NT2/D1 (cell line): ENCODE measurements at regions not wholly inside any gene's neighbourhood (a gene's known extent, or its start where the extent isn't known, plus 50 kb on each side); places are given as distances from the start of the nearest gene placed in this dataset.

Experiments used
- DNase-seq: peaks from one replicate; pipeline ENCODE4 v3.0.0-alpha.2; 2011; ENCODE audit warnings: low read depth, low spot score
- H3K27me3 ChIP-seq: 2 replicates; pipeline ENCODE4 v1.6.0; 2011; ENCODE audit warnings: mild to moderate bottlenecking; ENCODE audit not compliant: insufficient read length, insufficient read depth
- H3K36me3 ChIP-seq: 2 replicates; pipeline ENCODE4 v1.6.1; 2011; ENCODE audit warnings: mild to moderate bottlenecking, low read length, mixed read lengths; ENCODE audit not compliant: insufficient read depth, insufficient read length
- H3K4me1 ChIP-seq: 2 replicates; pipeline ENCODE4 v1.5.1; 2011; ENCODE audit not compliant: insufficient read depth, insufficient read length
- H3K4me3 ChIP-seq: 2 replicates; pipeline ENCODE4 v1.5.1; 2011; ENCODE audit warnings: low read depth; ENCODE audit not compliant: insufficient read length
- H3K9ac ChIP-seq: 2 replicates; pipeline ENCODE4 v1.6.0; 2011; ENCODE audit warnings: low read depth; ENCODE audit not compliant: insufficient read length
- H3K9me3 ChIP-seq: 2 replicates; pipeline ENCODE4 v1.5.1; 2011; ENCODE audit warnings: mild to moderate bottlenecking, low read length; ENCODE audit not compliant: insufficient read depth
- SUZ12 ChIP-seq: IDR thresholded peaks from 2 replicates; pipeline ENCODE4 v1.6.1; 2011; ENCODE audit not compliant: insufficient read length, insufficient read depth; ENCODE audit errors: extremely low read depth
- YY1 ChIP-seq: IDR thresholded peaks from 2 replicates; pipeline ENCODE4 v1.6.1; 2011; ENCODE audit not compliant: insufficient read length, insufficient read depth
- ZNF274 ChIP-seq: IDR thresholded peaks from 2 replicates; pipeline ENCODE4 v1.6.1; 2011; ENCODE audit warnings: mild to moderate bottlenecking, low read depth, low read length

DNA sequence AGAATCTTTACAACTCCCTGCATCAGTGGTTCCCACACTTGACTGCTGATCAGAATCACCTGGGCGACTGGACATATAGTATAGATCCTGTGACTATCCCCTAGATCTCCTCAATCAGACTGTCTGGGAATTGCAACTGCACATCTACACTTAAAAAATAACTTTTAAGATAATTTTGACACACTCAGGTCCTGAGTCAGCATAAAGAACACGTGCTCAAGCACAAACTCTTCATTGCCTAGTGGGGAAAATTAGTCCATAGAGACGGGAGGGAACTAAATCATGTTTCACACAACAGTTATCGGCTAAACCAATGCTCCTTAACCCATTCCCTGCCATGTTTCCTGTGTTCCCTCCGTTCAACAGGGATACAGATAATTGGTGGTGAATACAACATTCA lies 243.5 kb upstream of the FGF13 start:
- Histone ChIP-seq H3K36me3 (no peaks in the 10 kb centered on the region), H3K4me1 (no peaks in the 10 kb centered on the region), H3K9ac (no peak overlapping the region), H3K4me3 (no peak overlapping the region), H3K9me3 (no peaks in the 10 kb centered on the region), H3K27me3 (no peaks in the 10 kb centered on the region)
- DNase-seq = no peak
- TF ChIP-seq YY1 (no peak), SUZ12 (no peak), ZNF274 (no peak)

DNA sequence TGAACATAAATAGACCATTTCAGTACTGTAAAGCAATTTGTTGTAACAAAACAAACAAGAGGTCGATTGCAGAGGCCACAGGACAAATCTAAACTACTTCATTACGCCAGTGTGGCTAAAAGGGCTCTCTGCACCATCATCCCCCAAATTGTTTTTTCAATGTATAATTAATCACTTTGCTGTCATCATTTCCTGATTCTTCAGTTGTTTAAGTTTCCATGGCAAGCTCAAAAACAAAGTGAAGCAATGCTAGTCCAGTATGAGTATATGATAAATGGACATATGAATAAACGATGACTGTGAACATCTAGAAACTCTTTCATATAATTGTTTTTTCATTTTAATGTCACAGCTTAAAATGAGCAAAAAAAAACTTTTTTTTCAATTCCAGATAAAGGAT lies 235.4 kb upstream of the FGF13 start:
- no peaks in the 10 kb centered on the region for H3K9me3 ChIP-seq
- no peak for DNase-seq
- no peaks in the 10 kb centered on the region for H3K36me3 ChIP-seq
- H3K4me1 ChIP-seq = no peaks in the 10 kb centered on the region
- H3K27me3 ChIP-seq = no peaks in the 10 kb centered on the region
- no peak for TF ChIP-seq SUZ12
- no peak overlapping the region for H3K9ac ChIP-seq
- H3K4me3 ChIP-seq = no peak overlapping the region

GRCh38 chrX:138945219-138945618 lies 233.7 kb upstream of the FGF13 start:
- Histone ChIP-seq H3K36me3 (no peaks in the 10 kb centered on the region), H3K9me3 (no peaks in the 10 kb centered on the region), H3K4me1 (no peaks in the 10 kb centered on the region), H3K27me3 (no peaks in the 10 kb centered on the region), H3K4me3 (no peak overlapping the region), H3K9ac (no peak overlapping the region)
- TF ChIP-seq YY1 = no peak
- TF ChIP-seq SUZ12 = no peak
- TF ChIP-seq ZNF274 = no peak
- DNase-seq = no peak

DNA sequence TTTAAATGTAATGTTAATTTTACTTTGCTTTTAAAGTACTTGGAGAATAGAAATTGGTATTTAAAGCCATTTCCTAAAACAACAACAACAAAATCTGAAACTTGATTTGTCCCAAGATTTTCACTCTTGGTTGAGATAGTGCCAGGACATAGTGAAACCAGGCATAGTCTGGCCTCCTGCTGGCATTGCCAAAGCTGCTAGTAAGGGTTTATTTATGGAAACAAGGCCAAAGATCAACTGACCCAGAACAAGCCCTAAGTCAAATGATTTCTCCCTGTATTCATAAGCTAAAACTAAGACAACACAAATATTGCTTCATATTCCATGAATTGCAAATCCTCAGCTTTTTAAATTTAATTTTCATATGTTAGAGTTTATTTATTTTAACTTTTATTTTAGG lies 227.5 kb upstream of the FGF13 start:
- no peaks in the 10 kb centered on the region for H3K9me3 ChIP-seq
- no peaks in the 10 kb centered on the region for H3K36me3 ChIP-seq
- no peaks in the 10 kb centered on the region for H3K27me3 ChIP-seq
- DNase-seq = no peak
- H3K9ac ChIP-seq = no peak overlapping the region
- TF ChIP-seq YY1 = no peak
- TF ChIP-seq SUZ12 = no peak
- TF ChIP-seq ZNF274 = no peak
- no peaks in the 10 kb centered on the region for H3K4me1 ChIP-seq
- no peak overlapping the region for H3K4me3 ChIP-seq

DNA sequence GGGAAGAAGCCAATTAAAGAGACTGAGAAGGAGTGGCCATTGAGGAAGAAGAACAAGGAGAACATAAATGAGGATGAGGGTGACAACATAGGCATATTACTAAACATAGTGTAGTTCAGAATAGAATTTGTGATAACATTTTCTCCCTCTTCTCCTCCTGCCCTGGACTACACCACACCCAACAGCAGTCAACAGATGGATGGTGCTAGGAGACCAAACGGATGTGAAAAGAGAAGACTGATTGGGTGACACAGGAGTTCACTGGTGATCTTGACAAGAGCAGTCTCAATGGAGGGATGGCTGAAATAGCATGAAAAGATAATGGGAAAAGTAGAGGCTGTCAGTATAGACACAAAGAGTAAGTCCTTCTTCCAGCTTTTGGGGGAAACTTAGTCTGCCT lies 226.5 kb upstream of the FGF13 start:
- H3K27me3 ChIP-seq = no peaks in the 10 kb centered on the region
- DNase-seq = no peak

DNA sequence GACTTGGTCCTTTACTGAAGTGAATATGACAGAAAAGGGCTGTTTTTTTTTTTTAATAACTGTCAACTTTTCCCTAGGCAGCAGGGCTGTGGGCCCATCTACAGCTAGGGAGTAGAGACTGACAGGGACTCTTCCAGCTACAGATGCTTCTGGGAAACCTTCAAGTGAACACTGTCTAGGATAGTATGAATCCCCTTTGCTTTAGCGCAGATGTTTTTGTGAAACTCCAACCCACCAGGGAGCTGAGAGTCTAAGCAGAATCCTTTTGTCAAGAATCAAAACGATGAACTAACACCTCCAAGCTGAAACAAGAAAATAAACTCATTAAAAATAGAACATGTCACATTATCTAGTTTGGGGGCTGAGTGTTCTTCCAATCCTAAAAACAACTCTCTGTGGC lies 219.7 kb upstream of the FGF13 start:
- no peaks in the 10 kb centered on the region for H3K27me3 ChIP-seq
- TF ChIP-seq ZNF274 (no peak), YY1 (no peak), SUZ12 (no peak)
- no peaks in the 10 kb centered on the region for H3K9me3 ChIP-seq
- no peak for DNase-seq
- no peak overlapping the region for H3K4me3 ChIP-seq
- H3K36me3 ChIP-seq = no peaks in the 10 kb centered on the region
- no peak overlapping the region for H3K9ac ChIP-seq
- H3K4me1 ChIP-seq = no peaks in the 10 kb centered on the region

More for the DNA sequence above, 226.5 kb upstream of the FGF13 start:
- Histone ChIP-seq H3K4me1 (no peaks in the 10 kb centered on the region), H3K4me3 (no peak overlapping the region), H3K36me3 (no peaks in the 10 kb centered on the region), H3K9ac (no peak overlapping the region), H3K9me3 (no peaks in the 10 kb centered on the region)
- no peak for TF ChIP-seq SUZ12
- no peak for TF ChIP-seq ZNF274
- no peak for TF ChIP-seq YY1

DNA sequence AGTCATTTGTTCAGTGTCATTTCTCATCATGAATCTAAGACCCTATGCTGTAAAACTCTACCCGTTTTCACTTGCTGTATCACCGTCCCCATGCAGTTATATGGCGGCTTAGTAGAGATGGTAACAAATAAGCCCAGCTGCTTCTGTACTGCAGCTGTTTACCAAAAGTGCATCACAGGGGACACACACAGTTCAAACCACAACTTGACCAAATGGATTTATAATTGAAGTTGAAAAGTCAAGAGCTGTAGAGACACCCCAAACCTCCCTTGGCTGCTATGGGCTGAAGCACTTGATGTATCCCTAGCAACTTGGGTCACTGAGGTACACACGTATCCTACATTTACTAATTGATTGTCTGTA lies 219.0 kb upstream of the FGF13 start:
- TF ChIP-seq SUZ12 = no peak
- no peak for TF ChIP-seq YY1
- TF ChIP-seq ZNF274 = no peak
- no peaks in the 10 kb centered on the region for H3K4me1 ChIP-seq
- DNase-seq = no peak
- no peaks in the 10 kb centered on the region for H3K27me3 ChIP-seq
- no peak overlapping the region for H3K4me3 ChIP-seq
- no peaks in the 10 kb centered on the region for H3K36me3 ChIP-seq
- no peaks in the 10 kb centered on the region for H3K9me3 ChIP-seq
- H3K9ac ChIP-seq = no peak overlapping the region
